D721Med (cell line): ENCODE measurements at regions not wholly inside any gene's neighbourhood (a gene's known extent, or its start where the extent isn't known, plus 50 kb on each side); places are given as distances from the start of the nearest gene placed in this dataset.

ENCODE experiments used
- DNase-seq: peaks from one replicate; pipeline ENCODE4 v3.0.0; 2011; ENCODE audit warnings: low spot score; ENCODE audit not compliant: insufficient read length
- FAIRE-seq: peaks from 2 replicates; lab custom pipeline; 2011; peaks lifted over from hg19 to GRCh38; lab: Jason Lieb, UNC
- CTCF ChIP-seq: IDR thresholded peaks from 2 replicates; pipeline ENCODE4 v1.5.1; 2012; ENCODE audit warnings: mild to moderate bottlenecking, control low read depth; ENCODE audit not compliant: insufficient read depth; ENCODE audit errors: missing control alignments

- no peak for TF ChIP-seq CTCF
- FAIRE-seq: no peak
- DNase-seq: no peak
Observed at GRCh38 chr5:128662997-128663396, 125.0 kb upstream of the FBN2 start.

- TF ChIP-seq CTCF: no peak
- DNase-seq (no peak), FAIRE-seq (no peak)
Observed at GRCh38 chr5:128665747-128666355, 127.8 kb upstream of the FBN2 start.

- DNase-seq (no peak), FAIRE-seq (no peak)
- peak; percentile 4 for TF ChIP-seq CTCF
Observed at GRCh38 chr5:128667152-128667551, 129.1 kb upstream of the FBN2 start.

- TF ChIP-seq CTCF: no peak
- DNase-seq (no peak), FAIRE-seq (no peak)
Observed at GRCh38 chr5:128667751-128668150, 129.7 kb upstream of the FBN2 start.

GRCh38 chr5:128668921-128669320 is 130.9 kb upstream of the FBN2 start:
- TF ChIP-seq CTCF: no peak
- DNase-seq: no peak

GRCh38 chr5:128669803-128670202 is 131.8 kb upstream of the FBN2 start:
- no peak for DNase-seq
- no peak for TF ChIP-seq CTCF
- FAIRE-seq: no peak

More at GRCh38 chr5:128668921-128669320, 130.9 kb upstream of the FBN2 start:
- no peak for FAIRE-seq

- FAIRE-seq (no peak), DNase-seq (no peak)
- TF ChIP-seq CTCF: no peak
Observed at GRCh38 chr5:128671943-128672342, 133.9 kb upstream of the FBN2 start.
